PFSK-1 (cell line): ENCODE measurements at regions not wholly inside any gene's neighbourhood (a gene's known extent, or its start where the extent isn't known, plus 50 kb on each side); places are given as distances from the start of the nearest gene placed in this dataset.

Experiments used
- POLR2AphosphoS5 ChIP-seq: IDR thresholded peaks from 2 replicates; pipeline ENCODE4 v1.6.1; 2012; ENCODE audit warnings: low read depth, mild to moderate bottlenecking, control low read depth, low read length, moderate library complexity
- SIN3A ChIP-seq: IDR thresholded peaks from 2 replicates; pipeline ENCODE4 v1.6.1; 2012; ENCODE audit warnings: mild to moderate bottlenecking, low read length, moderate library complexity, borderline replicate concordance; ENCODE audit not compliant: insufficient read depth
- TAF1 ChIP-seq: IDR thresholded peaks from 2 replicates; pipeline ENCODE4 v1.6.1; 2012; ENCODE audit warnings: low read length, control low read depth, borderline replicate concordance; ENCODE audit not compliant: insufficient read depth
- TF ChIP-seq, protein P1 (sequence below), 2 experiments: IDR thresholded peaks; 2 replicates each; pipeline versions ENCODE4 v1.6.1 to v1.8.0; 2011 to 2012; ENCODE audit warnings: low read depth in 2 of 2, low read length in 2 of 2, control low read depth in 1 of 2, inconsistent platforms in 1 of 2, mild to moderate bottlenecking in 1 of 2, moderate library complexity in 1 of 2; ENCODE audit not compliant: insufficient read depth in 1 of 2

DNA sequence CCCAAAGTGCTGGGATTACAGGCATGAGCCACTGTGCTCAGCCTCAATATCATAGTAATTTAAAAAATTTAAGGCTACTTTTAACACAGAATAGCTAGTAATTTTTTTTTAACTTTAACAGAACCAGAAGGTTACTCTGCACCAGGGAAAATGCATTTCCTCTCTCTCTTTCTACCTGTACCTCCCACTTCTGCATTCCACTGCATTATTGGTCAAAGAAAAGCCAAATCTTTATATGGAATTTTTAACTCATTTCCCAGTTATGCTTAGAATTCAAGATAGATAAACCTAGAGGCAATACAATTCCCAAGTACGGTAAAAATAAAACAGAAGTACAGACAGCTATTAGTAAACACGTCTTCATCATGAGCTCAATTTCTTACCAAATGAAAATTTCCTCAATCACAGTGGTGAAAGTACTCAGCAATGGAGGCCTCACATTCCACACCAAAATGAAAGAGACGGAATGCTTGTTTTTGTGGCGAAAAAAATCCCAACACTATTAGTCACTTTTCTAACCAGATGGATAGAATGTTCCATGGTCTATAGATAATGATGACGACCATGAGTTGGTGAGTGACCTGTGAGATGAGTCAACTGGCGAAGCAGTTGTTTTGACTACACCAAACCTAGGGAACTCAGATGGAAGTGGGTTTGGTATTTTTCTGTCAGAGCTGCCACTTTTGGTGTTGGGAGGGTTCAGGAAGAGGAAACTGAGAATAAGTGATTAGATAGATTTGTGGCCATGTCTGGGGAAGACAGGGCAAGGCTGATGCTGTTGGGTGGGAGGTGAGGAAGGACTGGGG is 104.7 kb upstream of the SGK1 start:
- TF ChIP-seq TAF1 (no peak), POLR2AphosphoS5 (no peak), SIN3A (no peak)
- TF ChIP-seq, protein P1, sequence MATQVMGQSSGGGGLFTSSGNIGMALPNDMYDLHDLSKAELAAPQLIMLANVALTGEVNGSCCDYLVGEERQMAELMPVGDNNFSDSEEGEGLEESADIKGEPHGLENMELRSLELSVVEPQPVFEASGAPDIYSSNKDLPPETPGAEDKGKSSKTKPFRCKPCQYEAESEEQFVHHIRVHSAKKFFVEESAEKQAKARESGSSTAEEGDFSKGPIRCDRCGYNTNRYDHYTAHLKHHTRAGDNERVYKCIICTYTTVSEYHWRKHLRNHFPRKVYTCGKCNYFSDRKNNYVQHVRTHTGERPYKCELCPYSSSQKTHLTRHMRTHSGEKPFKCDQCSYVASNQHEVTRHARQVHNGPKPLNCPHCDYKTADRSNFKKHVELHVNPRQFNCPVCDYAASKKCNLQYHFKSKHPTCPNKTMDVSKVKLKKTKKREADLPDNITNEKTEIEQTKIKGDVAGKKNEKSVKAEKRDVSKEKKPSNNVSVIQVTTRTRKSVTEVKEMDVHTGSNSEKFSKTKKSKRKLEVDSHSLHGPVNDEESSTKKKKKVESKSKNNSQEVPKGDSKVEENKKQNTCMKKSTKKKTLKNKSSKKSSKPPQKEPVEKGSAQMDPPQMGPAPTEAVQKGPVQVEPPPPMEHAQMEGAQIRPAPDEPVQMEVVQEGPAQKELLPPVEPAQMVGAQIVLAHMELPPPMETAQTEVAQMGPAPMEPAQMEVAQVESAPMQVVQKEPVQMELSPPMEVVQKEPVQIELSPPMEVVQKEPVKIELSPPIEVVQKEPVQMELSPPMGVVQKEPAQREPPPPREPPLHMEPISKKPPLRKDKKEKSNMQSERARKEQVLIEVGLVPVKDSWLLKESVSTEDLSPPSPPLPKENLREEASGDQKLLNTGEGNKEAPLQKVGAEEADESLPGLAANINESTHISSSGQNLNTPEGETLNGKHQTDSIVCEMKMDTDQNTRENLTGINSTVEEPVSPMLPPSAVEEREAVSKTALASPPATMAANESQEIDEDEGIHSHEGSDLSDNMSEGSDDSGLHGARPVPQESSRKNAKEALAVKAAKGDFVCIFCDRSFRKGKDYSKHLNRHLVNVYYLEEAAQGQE (IDR thresholded peaks at IDR 0.05; ENCODE audit: insufficient read depth in 1 of 2, low read depth in 2 of 2, low read length in 2 of 2): no peak
